Neural progenitor cell (in vitro differentiated cells): ENCODE measurements at regions not wholly inside any gene's neighbourhood (a gene's known extent, or its start where the extent isn't known, plus 50 kb on each side); places are given as distances from the start of the nearest gene placed in this dataset.

ENCODE experiments used
- EZH2 ChIP-seq: fragments of 200-600 bp; sonication (generic); IDR thresholded peaks from 2 replicates; pipeline ENCODE4 v1.6.1; 2017; ENCODE audit warnings: antibody characterized with exemption, mild to moderate bottlenecking, moderate library complexity
- EZH2phosphoT487 ChIP-seq: fragments of 200-600 bp; sonication (generic); IDR thresholded peaks from 2 replicates; pipeline ENCODE4 v1.6.1; 2017; ENCODE audit warnings: antibody characterized with exemption
- TF ChIP-seq, protein P1 (sequence below): fragments of 200-600 bp; sonication (generic); IDR thresholded peaks from 2 replicates; pipeline ENCODE4 v1.5.1; 2017; ENCODE audit warnings: antibody characterized with exemption, mild to moderate bottlenecking

DNA sequence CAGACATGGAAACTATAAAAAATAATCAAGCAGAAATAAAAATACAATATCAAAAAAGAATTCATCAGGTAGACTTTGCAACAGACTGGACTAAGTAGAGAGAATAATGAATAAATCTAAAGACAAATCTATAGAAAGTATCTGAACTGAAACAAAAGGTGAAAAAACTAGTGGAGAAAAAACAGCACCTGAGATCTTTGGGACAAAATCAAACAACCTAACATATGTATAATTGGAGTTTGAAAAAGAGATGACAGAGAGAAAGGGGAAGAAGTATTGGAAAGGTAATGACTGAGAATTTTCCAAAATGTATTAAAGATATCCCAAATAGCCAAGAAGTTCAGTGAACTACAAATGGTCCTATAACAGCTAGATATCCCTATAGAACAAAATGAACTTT is 245.4 kb downstream of the IPO8 start:
- TF ChIP-seq, protein P1, sequence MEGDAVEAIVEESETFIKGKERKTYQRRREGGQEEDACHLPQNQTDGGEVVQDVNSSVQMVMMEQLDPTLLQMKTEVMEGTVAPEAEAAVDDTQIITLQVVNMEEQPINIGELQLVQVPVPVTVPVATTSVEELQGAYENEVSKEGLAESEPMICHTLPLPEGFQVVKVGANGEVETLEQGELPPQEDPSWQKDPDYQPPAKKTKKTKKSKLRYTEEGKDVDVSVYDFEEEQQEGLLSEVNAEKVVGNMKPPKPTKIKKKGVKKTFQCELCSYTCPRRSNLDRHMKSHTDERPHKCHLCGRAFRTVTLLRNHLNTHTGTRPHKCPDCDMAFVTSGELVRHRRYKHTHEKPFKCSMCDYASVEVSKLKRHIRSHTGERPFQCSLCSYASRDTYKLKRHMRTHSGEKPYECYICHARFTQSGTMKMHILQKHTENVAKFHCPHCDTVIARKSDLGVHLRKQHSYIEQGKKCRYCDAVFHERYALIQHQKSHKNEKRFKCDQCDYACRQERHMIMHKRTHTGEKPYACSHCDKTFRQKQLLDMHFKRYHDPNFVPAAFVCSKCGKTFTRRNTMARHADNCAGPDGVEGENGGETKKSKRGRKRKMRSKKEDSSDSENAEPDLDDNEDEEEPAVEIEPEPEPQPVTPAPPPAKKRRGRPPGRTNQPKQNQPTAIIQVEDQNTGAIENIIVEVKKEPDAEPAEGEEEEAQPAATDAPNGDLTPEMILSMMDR: no peak
- no peak for TF ChIP-seq EZH2
- TF ChIP-seq EZH2phosphoT487: no peak
